Tibial artery (tissue), 4 donors: ENCODE measurements at regions not wholly inside any gene's neighbourhood (a gene's known extent, or its start where the extent isn't known, plus 50 kb on each side); places are given as distances from the start of the nearest gene placed in this dataset.
A peak's percentile ranks its signal among the peaks of the same experiment; 100 is the strongest.

ENCODE experiments used
- DNase-seq, 2 donors: peaks; one replicate each; pipeline ENCODE4 v3.0.0-alpha.2; 2019
- H3K27ac ChIP-seq, 2 donors: fragments of 200-600 bp; sonication (generic) in 1 of 2; 1 replicate in 1 of 2; 2 replicates in 1 of 2; pipeline ENCODE4 v1.5.1; 2018 to 2019; ENCODE audit warnings: mild to moderate bottlenecking in 1 of 2
- H3K27me3 ChIP-seq, 2 donors: fragments of 200-600 bp; sonication (generic) in 1 of 2; one replicate each; pipeline versions ENCODE4 v1.5.1 to v1.6.0; 2016 to 2019
- H3K36me3 ChIP-seq, 3 donors: fragments of 200-600 bp; sonication (generic) in 2 of 3; one replicate each; pipeline ENCODE4 v1.5.1; 2016 to 2019; ENCODE audit warnings: mild to moderate bottlenecking in 2 of 3
- H3K4me1 ChIP-seq, 4 donors: fragments of 200-600 bp; sonication (generic) in 2 of 4; 1 replicate in 3 of 4; 2 replicates in 1 of 4; pipeline ENCODE4 v1.5.1; 2016 to 2019
- H3K4me3 ChIP-seq, 2 donors: fragments of 200-600 bp; sonication (generic) in 1 of 2; 1 replicate in 1 of 2; 2 replicates in 1 of 2; pipeline ENCODE4 v1.5.1; 2018 to 2019; ENCODE audit warnings: mild to moderate bottlenecking in 2 of 2
- H3K9me3 ChIP-seq, 3 donors: fragments of 200-600 bp; sonication (generic) in 1 of 3; one replicate each; pipeline ENCODE4 v1.5.1; 2016 to 2019
- intact Hi-C: fragments of 100-400 bp; cut with DNase I; formaldehyde crosslinking; loops from one replicate; pipeline ENCODE4 v1.15.0; 2023; ENCODE audit warnings: low total_unique reads
- TF ChIP-seq, protein P1 (sequence below), 2 experiments: fragments of 200-600 bp in 1 of 2; fragments of 450-650 bp in 1 of 2; IDR thresholded peaks; one replicate each; pipeline ENCODE4 v1.5.1; 2017 to 2019; ENCODE audit warnings: antibody characterized with exemption in 2 of 2, mild to moderate bottlenecking in 1 of 2, moderate library complexity in 1 of 2

DNA sequence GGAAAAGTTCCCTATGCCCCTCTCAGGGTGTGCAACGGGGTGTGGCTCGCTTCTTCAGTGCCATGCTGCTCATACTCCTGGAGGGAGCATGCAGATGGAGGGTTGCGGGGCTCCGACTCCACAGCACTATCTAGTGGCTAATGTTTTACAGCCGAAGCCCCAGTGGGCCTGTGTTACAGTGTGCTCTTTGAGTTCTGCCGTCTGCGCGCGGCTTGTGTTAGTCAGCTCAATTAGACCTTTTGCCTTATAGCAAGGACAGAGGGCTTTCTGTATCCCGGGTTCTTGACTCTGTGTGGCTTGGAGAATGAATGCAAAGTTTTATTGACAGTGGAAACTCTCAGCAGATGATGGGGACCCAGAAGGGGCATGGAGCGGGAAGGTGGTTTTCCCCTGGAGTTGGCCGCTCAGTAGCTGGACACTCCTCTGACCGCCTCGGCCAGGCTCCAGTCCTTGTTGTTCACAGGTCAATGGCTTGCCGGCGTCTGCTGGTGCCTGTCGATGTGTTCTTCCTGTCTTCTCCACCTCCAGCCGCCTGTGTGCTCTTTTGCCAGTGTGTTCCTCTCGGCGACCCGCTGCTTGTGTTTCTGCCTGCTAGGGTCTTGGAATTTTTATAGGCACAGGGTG lies 383.4 kb downstream of the LMO7 start:
- Histone ChIP-seq H3K4me1 (peaks cover 0 to 10% (median 2%) of the 10 kb centered on the region in 4 donors), H3K36me3 (no peaks in the 10 kb centered on the region), H3K9me3 (no peaks in the 10 kb centered on the region), H3K27me3 (no peaks in the 10 kb centered on the region), H3K27ac (no peak overlapping the region), H3K4me3 (no peak overlapping the region)
- no peak for DNase-seq
- intact Hi-C loops, result loop anchor here (5.0 kb wide), 1 partner anchor 142 kb away; no protein-coding TSS in a partner anchor
- TF ChIP-seq, protein P1, sequence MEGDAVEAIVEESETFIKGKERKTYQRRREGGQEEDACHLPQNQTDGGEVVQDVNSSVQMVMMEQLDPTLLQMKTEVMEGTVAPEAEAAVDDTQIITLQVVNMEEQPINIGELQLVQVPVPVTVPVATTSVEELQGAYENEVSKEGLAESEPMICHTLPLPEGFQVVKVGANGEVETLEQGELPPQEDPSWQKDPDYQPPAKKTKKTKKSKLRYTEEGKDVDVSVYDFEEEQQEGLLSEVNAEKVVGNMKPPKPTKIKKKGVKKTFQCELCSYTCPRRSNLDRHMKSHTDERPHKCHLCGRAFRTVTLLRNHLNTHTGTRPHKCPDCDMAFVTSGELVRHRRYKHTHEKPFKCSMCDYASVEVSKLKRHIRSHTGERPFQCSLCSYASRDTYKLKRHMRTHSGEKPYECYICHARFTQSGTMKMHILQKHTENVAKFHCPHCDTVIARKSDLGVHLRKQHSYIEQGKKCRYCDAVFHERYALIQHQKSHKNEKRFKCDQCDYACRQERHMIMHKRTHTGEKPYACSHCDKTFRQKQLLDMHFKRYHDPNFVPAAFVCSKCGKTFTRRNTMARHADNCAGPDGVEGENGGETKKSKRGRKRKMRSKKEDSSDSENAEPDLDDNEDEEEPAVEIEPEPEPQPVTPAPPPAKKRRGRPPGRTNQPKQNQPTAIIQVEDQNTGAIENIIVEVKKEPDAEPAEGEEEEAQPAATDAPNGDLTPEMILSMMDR (IDR thresholded peaks at IDR 0.05), result no peak

- no peak for DNase-seq
These were observed 381.9 kb downstream of the LMO7 start for GRCh38 chr13:76017861-76018556.

GRCh38 chr13:76016799-76017400 lies 380.8 kb downstream of the LMO7 start:
- no peak overlapping the region for H3K27ac ChIP-seq
- peaks cover 0 to 35% (median 8%) of the 10 kb centered on the region in 4 donors for H3K4me1 ChIP-seq
- H3K4me3 ChIP-seq, result no peak overlapping the region
- intact Hi-C loops, result loop anchor here (5.0 kb wide), 1 partner anchor 140 kb away; no protein-coding TSS in a partner anchor
- no peaks in the 10 kb centered on the region for H3K36me3 ChIP-seq
- H3K9me3 ChIP-seq, result no peaks in the 10 kb centered on the region
- TF ChIP-seq, protein P1 (IDR thresholded peaks at IDR 0.05), result peak in 1 of 2 experiments; percentile 15
- DNase-seq, result no peak
- H3K27me3 ChIP-seq, result no peaks in the 10 kb centered on the region

More at GRCh38 chr13:76017861-76018556, 381.9 kb downstream of the LMO7 start:
- H3K9me3 ChIP-seq, result no peaks in the 10 kb centered on the region
- H3K4me1 ChIP-seq, result peaks cover 0 to 24% (median 5%) of the 10 kb centered on the region in 4 donors
- TF ChIP-seq, protein P1 (IDR thresholded peaks at IDR 0.05), result no peak
- H3K4me3 ChIP-seq, result no peak overlapping the region
- no peaks in the 10 kb centered on the region for H3K27me3 ChIP-seq
- no peak overlapping the region for H3K27ac ChIP-seq
- intact Hi-C loops, result loop anchor here (5.0 kb wide), 1 partner anchor 141 kb away; no protein-coding TSS in a partner anchor
- no peaks in the 10 kb centered on the region for H3K36me3 ChIP-seq

- TF ChIP-seq, protein P1 (IDR thresholded peaks at IDR 0.05), result no peak
- intact Hi-C loops, result loop anchor here (5.0 kb wide), 1 partner anchor 137 kb away; no protein-coding TSS in a partner anchor
- H3K4me1 ChIP-seq, result peaks cover 0 to 46% (median 8%) of the 10 kb centered on the region in 4 donors
- no peaks in the 10 kb centered on the region for H3K27me3 ChIP-seq
- peak overlapping the region in 1 of 2 donors; percentile 44 for H3K27ac ChIP-seq
- H3K4me3 ChIP-seq, result no peak overlapping the region
- DNase-seq, result no peak
- H3K9me3 ChIP-seq, result no peaks in the 10 kb centered on the region
- no peaks in the 10 kb centered on the region for H3K36me3 ChIP-seq
These were observed 378.5 kb downstream of the LMO7 start for GRCh38 chr13:76014406-76015318.
